ENCODE measurements at regions not wholly inside any gene's neighbourhood (a gene's known extent, or its start where the extent isn't known, plus 50 kb on each side); places are given as distances from the start of the nearest gene placed in this dataset.
A peak's percentile ranks its signal among the peaks of the same experiment; 100 is the strongest.
"Not testable (repeated sequence)": the region's sequence is repeated elsewhere in the genome, so short reads cannot be mapped to it uniquely, and the experiment has no call there.

DNA sequence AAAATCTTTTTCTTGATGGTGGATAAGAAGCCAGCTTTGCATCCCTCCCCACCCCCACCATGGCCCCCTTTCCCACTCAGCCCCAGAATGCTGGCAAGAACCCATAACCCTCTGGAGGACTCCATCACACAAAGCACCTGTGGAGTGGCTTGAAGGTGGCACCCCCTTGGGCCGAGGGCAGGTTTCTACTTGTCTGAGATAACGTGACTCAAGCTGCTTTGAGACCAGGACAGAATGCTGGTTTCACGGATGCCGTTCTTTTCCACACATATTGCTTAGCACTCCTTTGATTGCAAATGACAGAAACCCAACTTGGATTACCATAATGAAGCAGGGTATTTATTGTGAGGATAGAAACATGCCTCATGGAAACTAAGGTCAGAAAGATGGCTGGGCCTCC is 82.2 kb downstream of the LACC1 start:
- Histone ChIP-seq H3K4me1 (no peaks in the 10 kb centered on the region), H3K4me3 (no peak overlapping the region), H3K27ac (no peak overlapping the region), H3K9me3 (no peaks in the 10 kb centered on the region), H3K36me3 (no peaks in the 10 kb centered on the region), H3K27me3 (no peaks in the 10 kb centered on the region)
- WGBS, 2 donors: 80 to 89% methylated on average over 4 of the region's 4 CpGs
- intact Hi-C loops (cut with DNase I): no loop called here
- TF ChIP-seq, protein P1, sequence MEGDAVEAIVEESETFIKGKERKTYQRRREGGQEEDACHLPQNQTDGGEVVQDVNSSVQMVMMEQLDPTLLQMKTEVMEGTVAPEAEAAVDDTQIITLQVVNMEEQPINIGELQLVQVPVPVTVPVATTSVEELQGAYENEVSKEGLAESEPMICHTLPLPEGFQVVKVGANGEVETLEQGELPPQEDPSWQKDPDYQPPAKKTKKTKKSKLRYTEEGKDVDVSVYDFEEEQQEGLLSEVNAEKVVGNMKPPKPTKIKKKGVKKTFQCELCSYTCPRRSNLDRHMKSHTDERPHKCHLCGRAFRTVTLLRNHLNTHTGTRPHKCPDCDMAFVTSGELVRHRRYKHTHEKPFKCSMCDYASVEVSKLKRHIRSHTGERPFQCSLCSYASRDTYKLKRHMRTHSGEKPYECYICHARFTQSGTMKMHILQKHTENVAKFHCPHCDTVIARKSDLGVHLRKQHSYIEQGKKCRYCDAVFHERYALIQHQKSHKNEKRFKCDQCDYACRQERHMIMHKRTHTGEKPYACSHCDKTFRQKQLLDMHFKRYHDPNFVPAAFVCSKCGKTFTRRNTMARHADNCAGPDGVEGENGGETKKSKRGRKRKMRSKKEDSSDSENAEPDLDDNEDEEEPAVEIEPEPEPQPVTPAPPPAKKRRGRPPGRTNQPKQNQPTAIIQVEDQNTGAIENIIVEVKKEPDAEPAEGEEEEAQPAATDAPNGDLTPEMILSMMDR (IDR thresholded peaks at IDR 0.05): no peak
- no peak for ATAC-seq
- FAIRE-seq: no peak
- no peak for DNase-seq

DNA sequence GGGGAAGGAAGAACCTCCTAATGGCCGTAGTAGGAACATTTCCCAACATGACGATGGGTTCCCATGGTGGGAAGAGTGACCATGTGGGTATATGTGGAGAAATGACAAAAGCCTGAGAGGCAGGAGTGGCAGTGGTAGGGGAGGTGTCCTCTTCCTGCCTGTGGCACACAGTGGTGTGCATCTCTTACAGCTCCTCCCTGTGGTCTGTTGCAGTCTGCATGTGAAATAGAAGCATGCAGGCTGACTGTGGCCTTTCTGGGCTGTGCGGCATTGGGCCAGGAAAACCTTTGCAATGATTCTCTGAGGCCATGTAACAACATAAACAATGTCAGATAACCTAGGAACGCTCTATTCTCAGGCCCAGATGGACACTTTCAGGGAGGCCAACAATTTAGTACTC is 84.0 kb downstream of the LACC1 start:
- FAIRE-seq: no peak
- Histone ChIP-seq H3K4me3 (no peak overlapping the region), H3K27ac (no peak overlapping the region), H3K4me1 (no peaks in the 10 kb centered on the region), H3K9me3 (no peaks in the 10 kb centered on the region), H3K27me3 (no peaks in the 10 kb centered on the region), H3K36me3 (no peaks in the 10 kb centered on the region)
- intact Hi-C loops (cut with DNase I): no loop called here
- no peak for DNase-seq
- ATAC-seq: no peak
- WGBS, 2 donors: 81 to 93% methylated on average over 4 of the region's 4 CpGs
- TF ChIP-seq, protein P1 (IDR thresholded peaks at IDR 0.05): no peak

DNA sequence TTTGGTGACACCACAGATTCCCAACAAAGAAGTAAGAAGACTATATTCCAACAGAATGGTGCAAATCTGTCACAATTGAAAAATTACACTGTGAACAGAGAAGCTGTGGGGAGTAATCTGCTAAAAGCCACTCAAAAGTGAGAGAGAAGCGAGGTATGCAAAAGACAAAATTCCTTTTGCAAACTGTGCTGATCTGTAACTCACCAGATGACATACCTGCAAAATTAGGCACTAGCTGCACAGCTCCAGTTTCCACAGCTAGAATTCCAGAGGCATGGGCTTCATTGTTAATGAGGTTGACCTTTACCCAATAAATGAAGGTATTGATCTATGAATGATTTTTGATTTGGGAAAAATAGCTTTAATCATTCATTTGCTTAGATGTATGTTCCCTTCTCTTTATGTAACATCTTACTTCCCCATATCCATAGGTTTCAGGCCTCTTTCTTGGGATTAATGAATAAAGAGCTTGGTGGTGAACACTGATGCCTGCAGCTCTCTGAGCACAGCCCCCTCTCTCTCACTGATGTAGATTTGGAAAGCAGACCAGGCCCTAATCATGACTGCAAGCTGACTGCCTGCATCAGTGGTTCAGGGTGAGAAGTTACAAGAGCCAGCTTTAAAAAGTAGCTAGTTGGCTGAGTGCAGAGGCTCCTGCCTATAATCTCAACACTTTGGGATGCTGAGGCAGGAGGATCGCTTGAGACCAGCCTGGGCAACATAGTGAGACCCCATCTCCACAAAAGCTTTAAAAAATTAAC is 85.2 kb downstream of the LACC1 start:
- intact Hi-C loops (cut with DNase I): no loop called here
- no peaks in the 10 kb centered on the region for H3K36me3 ChIP-seq
- ATAC-seq (no peak), FAIRE-seq (no peak), DNase-seq (no peak)
- no peaks in the 10 kb centered on the region for H3K27me3 ChIP-seq
- TF ChIP-seq, protein P1 (IDR thresholded peaks at IDR 0.05): no peak
- no peaks in the 10 kb centered on the region for H3K9me3 ChIP-seq
- no peak overlapping the region for H3K4me3 ChIP-seq
- no peak overlapping the region for H3K27ac ChIP-seq
- no peaks in the 10 kb centered on the region for H3K4me1 ChIP-seq
- 88 to 96% methylated on average over 2 of the region's 2 CpGs for WGBS, 2 donors

DNA sequence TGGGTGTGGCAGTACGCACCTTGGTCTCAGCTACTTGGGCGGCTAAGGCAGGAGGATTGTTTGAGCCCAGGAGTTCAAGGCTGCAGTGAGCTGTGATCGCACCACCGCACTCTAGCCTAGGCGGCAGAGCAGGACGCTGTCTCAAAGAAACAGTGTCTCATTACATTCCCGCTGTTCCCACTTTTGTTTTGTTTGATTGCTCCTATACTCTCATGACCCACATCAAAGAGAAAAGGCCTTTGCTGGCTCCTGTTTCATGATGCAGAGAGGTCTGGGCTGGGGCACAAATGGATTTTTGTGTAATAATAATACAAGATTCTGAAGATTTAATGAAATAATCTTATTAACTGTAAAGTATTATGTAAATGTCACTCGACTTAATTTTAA is 85.7 kb downstream of the LACC1 start:
- Histone ChIP-seq H3K27ac (no peak overlapping the region), H3K4me1 (no peaks in the 10 kb centered on the region), H3K36me3 (no peaks in the 10 kb centered on the region), H3K4me3 (no peak overlapping the region), H3K9me3 (no peaks in the 10 kb centered on the region), H3K27me3 (no peaks in the 10 kb centered on the region)
- intact Hi-C loops (cut with DNase I): no loop called here
- FAIRE-seq: no peak
- no peak for DNase-seq
- no peak for ATAC-seq
- TF ChIP-seq, protein P1 (IDR thresholded peaks at IDR 0.05): no peak
- WGBS, 2 donors: 88 to 95% methylated on average over 8 of the region's 8 CpGs

DNA sequence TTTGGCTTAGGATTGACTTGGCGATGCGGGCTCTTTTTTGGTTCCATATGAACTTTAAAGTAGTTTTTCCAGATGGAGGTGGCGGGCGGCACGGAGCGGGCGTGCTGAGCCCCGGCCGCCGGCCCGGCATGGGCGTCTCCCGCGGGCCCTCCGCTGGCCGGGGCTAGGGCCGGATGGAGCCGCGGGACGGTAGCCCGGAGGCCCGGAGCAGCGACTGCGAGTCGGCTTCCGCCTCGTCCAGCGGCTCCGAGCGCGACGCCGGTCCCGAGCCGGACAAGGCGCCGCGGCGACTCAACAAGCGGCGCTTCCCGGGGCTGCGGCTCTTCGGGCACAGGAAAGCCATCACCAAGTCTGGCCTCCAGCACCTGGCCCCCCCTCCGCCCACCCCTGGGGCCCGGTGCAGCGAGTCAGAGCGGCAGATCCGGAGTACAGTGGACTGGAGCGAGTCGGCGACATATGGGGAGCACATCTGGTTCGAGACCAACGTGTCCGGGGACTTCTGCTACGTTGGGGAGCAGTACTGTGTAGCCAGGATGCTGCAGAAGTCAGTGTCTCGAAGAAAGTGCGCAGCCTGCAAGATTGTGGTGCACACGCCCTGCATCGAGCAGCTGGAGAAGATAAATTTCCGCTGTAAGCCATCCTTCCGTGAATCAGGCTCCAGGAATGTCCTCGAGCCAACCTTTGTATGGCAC is 88.7 kb downstream of the LACC1 start:
- ATAC-seq; H3K27me3 ChIP-seq; H3K27ac ChIP-seq; H3K36me3 ChIP-seq; DNase-seq; intact Hi-C loops (cut with DNase I); FAIRE-seq; H3K9me3 ChIP-seq; H3K4me1 ChIP-seq; H3K4me3 ChIP-seq: not testable (repeated sequence)
- WGBS, 2 donors: 87 to 91% methylated on average over 49 to 51 of the region's 63 CpGs

DNA sequence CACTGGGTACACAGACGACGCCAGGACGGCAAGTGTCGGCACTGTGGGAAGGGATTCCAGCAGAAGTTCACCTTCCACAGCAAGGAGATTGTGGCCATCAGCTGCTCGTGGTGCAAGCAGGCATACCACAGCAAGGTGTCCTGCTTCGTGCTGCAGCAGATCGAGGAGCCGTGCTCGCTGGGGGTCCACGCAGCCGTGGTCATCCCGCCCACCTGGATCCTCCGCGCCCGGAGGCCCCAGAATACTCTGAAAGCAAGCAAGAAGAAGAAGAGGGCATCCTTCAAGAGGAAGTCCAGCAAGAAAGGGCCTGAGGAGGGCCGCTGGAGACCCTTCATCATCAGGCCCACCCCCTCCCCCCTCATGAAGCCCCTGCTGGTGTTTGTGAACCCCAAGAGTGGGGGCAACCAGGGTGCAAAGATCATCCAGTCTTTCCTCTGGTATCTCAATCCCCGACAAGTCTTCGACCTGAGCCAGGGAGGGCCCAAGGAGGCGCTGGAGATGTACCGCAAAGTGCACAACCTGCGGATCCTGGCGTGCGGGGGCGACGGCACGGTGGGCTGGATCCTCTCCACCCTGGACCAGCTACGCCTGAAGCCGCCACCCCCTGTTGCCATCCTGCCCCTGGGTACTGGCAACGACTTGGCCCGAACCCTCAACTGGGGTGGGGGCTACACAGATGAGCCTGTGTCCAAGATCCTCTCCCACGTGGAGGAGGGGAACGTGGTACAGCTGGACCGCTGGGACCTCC is 89.4 kb downstream of the LACC1 start:
- WGBS, 2 donors: 87 to 91% methylated on average over 31 to 33 of the region's 33 CpGs
- H3K36me3 ChIP-seq; ATAC-seq; H3K9me3 ChIP-seq; H3K27ac ChIP-seq; H3K4me3 ChIP-seq; H3K4me1 ChIP-seq; H3K27me3 ChIP-seq; intact Hi-C loops (cut with DNase I); FAIRE-seq: not testable (repeated sequence)
- peak in 1 of 6 donors; percentile 44 for DNase-seq

DNA sequence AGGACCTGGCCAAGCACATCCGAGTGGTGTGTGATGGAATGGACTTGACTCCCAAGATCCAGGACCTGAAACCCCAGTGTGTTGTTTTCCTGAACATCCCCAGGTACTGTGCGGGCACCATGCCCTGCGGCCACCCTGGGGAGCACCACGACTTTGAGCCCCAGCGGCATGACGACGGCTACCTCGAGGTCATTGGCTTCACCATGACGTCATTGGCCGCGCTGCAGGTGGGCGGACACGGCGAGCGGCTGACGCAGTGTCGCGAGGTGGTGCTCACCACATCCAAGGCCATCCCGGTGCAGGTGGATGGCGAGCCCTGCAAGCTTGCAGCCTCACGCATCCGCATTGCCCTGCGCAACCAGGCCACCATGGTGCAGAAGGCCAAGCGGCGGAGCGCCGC is 90.2 kb downstream of the LACC1 start:
- H3K4me1 ChIP-seq; FAIRE-seq; ATAC-seq; H3K9me3 ChIP-seq; H3K27me3 ChIP-seq; DNase-seq; intact Hi-C loops (cut with DNase I); H3K27ac ChIP-seq; H3K4me3 ChIP-seq; H3K36me3 ChIP-seq: not testable (repeated sequence)
- WGBS, 2 donors: 91 to 95% methylated on average over 25 to 26 of the region's 27 CpGs
